ENCODE measurements at regions not wholly inside any gene's neighbourhood (a gene's known extent, or its start where the extent isn't known, plus 50 kb on each side); places are given as distances from the start of the nearest gene placed in this dataset.
"Not testable (repeated sequence)": the region's sequence is repeated elsewhere in the genome, so short reads cannot be mapped to it uniquely, and the experiment has no call there.

DNA sequence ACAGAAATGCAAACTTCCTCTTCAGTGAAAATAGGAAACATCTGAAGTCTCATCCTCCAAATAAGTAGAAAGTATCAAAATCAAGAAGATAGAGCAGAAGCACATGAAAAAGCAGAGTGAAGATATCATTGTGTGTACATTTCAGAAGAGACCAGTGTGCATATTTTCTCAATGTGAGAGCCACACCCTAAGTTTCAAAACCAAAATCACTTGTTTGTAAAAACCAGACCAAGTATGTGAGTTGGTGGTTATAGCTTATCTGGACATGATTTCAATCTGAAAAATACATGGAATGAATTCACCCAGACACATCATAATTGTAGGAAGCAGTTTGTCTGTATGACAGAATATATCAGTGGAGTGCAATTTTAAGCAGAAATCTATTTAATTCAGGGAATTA, 536.0 kb downstream of the JRKL start:
- no peak for DNase-seq

DNA sequence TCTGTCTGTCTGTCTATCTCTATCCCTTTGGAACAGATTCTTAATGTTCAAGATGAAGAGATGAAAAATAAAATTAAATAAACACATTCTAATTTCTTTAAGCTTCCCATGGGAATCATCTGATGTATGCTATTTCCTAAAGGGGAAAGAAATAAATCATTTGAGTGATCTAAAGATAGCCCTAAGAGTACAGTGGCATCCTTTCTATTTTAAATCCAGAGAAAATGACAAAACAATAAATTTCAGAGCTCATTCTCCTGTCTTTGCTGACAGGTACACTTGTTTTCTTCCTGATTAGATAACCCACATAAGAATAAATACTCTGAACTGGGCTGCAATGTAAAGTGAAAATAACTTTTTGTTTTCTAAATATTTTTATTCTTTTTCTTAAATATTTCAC, 550.4 kb downstream of the JRKL start:
- no peak for DNase-seq

DNA sequence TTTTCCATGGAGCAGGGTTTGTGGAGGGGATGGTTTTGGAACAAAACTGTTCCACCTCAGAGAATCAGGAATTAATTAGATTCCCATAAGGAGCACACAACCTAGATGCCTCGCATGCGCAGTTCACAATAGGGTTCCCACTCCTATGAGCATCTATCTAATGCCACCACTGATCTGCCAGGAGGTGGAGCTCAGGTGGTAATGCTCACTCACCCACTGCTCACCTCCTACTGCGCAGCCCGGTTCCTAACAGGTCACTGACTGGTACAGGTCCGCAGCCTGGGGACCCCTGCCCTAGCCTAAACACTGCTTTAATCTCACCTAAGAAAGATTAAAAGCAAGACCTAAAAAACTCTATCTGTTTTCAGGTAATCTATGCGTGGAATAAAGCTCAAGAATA, 553.0 kb downstream of the JRKL start:
- no peak for DNase-seq

DNA sequence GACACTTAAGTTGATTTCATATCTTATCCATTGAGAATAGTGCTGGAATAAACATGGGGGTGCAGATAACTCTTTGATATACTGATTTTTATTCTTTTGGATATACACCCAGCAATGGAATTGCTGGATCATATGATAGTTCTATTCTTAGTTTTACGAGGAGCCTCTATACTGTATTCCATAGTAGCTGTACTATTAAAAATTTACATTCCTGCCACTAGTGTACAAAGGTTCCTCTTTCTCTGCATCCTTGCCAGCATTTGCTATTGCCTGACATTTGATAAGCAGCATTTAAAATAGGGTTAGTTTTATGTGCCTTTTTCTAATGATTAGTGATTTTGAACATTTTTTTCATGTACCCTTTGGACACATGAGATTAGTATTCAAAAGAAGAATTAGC, 554.2 kb downstream of the JRKL start:
- DNase-seq = no peak

DNA sequence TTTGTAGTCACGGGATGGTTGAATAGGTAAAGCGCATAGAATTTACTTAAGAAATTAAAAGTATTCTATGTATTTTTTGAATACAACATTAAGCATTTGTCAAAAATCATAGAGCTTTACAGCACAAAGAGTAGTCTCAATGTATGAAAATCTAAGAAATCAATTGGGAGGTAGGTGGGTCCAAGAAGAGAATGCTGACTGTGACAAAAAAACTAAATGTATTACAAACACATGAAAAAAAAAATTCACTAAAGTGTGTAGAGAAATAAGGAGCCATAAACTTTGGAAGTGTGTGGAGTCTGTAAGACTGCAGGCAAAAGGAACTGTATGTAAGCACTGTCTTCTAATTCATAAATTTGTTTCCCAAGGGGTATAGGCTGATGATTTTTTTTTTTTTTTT, 558.3 kb downstream of the JRKL start:
- no peak for DNase-seq

DNA sequence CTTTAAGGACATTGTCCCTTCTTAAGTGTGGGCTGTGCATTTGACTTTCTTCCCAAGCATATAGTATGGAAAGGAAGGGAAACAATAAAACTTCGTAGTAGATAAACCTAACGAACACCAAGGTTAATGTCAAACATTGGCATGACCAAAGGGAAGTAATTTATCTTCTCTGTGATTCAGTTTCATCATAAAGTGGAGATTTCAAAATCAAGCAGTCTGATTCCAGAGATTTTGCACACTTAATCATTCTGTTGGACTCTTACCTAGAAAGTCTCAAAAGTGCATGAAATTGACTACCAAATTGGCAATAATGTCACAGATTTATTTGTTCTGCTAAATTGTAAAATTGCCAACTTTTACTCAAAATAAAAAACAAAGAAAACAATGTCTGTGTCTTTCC, 559.7 kb downstream of the JRKL start:
- no peak for DNase-seq

DNA sequence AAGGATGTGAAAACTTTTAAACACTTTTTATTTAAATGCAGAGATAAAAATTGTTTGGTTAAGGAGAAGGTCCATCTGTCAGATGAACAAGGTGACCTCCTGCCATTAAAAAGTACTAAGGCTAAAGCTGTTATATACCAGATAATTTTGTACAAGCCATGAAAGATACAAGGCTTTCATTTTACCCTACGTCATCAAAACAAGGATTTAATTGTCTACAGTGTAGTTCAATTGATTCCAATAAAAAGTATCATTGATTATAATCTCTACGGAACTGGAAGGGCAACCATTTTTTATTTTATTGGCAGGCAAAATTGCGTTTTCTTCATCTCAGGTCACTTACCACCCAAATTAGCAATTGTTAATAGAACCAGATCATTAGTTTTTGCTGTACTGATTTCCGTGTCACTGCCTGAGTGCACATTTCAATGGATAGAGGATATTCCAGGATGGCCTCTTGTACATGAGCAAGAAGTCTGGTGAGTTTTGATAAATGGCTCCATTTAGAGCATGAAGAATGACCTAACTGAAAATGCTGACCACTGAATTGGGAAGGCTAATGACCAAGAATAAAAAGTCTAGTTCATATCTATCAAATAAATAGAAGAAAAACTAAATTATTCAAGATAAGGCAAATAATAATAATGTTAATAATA, 564.9 kb downstream of the JRKL start:
- DNase-seq = no peak

DNA sequence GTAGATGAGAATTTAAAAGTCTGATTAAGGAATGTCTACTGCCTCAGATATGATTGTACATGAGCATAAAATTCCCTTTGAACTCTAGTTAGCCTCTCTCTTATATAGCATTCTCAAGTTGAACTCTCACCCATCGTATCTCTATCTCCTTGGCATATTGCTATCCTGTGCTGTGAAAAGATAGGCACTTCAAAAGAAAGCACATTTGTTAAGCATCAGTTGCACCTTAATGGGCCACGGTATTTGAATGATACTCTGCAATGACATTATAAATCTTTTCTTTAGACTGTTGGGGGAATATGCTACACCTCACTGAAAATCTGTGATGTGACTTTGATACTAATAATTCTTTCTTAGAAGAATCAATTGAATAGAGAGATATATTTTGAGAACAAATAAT, 570.7 kb downstream of the JRKL start:
- no peak for DNase-seq

DNA sequence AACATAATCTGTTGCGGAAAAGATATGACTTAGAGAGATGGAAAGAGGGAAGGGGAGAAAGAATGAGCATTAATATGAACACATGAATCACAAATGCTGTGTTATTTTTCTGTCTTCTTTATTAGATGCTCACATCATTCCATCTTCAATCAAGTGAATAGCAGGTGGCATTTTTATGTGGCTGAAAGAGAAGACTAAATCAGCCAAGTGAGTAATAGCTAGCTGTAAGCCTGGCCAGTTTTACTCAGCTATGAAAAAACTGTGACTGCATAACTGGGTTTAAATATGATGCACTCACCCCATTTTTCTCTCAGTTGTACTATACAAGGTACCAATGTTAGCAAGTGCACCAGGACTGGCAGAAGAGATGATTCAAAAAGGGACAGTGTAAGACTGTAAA, 571.1 kb downstream of the JRKL start:
- no peak for DNase-seq

DNA sequence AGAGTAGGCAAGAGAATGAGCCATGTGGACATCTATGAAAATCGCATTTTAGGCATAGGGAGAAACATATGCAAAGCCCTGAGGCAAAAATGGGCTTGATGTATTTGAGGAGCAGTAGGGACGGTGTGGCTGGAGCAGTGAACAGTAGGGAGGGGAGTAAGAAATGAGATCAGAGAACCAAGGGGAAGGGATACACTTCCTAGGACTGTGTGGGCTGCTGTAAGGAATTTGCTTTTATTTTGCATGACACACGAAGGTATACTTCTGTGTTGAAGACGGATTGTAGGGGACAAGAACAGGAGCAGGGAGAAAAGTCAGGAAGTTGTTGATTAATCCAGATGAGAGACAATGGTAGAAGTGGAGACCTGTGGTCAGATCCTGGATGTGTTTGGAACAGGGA, 572.1 kb downstream of the JRKL start:
- no peak for DNase-seq

DNA sequence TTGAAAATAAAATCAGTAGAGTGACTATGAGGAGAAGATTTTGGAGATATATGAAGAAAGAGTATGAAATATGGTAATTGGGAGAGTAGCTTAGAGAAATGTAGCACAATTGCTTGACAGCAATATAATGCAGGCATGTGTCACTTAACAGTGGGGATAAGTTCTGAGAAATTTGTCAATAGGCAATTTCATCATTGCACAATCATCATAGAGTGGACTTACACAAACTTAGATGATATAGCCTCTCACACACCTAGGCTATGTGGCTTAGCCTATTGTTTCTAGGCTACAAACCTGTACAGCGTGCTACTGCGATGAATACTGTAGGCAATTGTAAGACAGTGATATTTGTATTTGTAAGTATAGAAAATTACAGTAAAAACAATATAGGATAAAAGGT, 573.6 kb downstream of the JRKL start:
- no peak for DNase-seq

DNA sequence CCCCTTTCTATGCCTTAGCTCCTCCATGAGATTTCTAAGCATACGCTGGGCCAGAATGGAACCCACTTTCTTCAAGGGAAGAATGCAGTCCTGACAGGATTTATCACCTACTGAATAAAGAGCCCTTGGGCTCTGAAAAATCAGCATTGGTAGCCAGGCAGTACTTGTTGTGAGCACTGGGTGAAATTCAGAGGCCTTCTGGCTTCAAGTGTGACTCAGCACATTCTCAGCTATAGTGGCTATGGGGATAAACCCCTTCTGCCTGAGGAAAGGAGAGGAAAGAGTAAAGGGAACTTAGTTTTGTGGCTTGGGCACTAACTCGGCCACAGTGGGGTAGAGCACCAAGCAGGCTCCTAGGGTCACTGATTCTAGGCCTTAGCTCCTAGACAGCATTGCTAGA, 574.8 kb downstream of the JRKL start:
- DNase-seq = no peak

DNA sequence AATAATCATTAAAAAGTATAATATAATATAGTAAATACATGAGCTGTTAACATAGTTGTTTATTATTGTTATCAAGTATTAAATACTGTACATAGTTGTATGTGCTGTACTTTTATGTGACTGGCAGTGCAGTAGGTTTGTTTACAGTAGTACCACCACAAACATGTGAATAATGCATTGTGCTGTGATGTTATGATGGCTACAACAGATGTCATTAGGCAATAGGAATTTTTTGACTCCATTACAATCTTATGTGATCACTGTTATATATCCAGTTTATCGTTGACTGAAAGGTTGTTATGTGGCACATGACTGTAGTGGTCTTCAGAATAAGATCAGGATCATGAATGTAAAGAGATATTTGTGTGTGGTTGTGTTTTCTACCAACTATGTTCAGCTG, 577.8 kb downstream of the JRKL start:
- no peak for DNase-seq

DNA sequence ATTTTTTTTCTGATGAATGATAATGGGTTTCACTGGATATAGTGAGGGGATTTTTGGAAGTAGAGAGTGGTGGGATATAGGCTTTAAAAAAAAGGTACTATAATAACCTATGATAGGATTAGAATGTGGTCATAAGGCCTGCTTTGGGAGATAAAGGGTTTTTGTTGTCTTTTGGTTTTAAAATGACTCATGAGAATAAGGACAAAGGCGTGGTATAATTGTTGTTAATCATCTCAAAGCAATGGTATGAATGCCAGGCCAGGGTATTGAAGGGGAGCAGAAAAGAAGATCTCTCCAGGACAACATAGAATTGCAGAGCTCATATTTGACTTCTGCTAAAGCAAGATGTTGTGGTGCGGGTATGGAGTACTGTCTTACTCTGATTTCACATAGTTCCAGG, 579.4 kb downstream of the JRKL start:
- no peak for DNase-seq

DNA sequence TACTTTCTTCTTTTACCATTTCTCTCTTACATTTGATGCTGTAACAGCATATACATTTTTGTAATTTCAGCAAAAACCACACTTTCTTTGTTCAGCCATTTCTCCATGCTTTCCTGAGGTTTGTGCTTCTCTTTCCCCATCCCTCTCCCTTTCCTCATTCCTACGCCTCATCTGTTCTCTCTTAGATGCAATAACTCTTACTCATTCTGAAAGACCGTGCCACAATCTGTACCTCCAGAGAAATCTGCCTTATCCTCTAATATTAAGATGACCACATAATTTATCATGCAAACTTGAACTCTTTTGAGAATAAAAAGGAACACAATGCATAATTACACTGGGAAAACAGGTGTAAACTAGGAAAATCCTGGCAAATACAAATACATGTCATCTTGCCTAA, 588.9 kb downstream of the JRKL start:
- no peak for DNase-seq

DNA sequence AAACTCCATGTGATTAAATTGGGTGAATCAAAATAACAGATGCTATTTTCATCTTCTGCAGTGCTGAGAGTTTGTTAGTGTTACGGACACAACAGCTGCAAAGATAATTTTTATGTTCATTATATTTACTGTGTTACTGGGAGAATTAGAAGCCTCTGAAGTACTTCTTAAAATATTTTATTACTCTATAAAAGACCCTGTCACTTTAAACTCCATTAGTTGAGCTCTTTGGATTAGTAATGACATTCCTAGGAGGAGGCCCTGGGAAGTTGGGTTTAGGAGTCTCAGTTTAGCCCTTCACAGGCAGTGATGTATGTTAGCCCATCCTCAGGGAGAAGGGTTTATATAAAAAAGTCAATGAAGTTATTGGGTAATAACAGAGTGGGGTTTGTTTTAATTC, 596.7 kb downstream of the JRKL start:
- DNase-seq = no peak

DNA sequence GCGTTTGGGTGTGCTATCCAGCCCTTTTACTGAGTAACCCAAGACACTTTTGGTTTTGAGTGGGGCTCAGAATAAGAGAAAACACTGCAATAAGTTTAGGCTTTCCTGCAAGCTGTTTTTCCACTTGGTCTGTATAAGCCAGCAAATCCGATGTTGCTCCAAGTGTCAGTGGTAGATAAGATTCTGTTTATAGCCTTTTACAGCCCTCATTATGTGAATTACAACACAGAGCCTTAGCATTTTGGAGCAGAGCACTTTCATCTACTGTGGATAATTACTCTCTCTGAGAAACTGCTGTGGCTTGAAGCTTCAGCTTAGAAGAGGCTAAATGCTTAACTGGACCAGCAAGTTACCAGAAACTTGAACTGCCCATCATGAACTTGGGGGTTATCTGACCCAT, 601.1 kb downstream of the JRKL start:
- DNase-seq = no peak

DNA sequence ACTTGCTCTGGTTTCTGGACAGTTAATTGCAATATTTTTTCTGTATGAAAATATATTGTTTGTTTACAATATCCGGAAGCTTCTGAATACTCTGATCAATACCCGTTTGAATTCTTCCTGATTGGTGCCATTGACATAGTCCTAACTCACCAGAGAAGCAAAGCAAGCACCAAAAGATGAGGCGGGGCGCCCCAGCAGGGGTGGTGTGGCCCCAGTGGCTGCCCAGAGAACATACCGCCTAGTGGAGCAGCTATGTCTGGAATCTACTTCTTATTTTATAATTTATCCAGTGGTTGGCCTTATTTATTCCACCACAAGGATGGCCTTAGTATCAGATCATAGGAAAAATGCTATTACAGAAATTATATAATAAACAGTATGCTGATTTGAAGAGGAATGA, 610.7 kb downstream of the JRKL start:
- no peak for DNase-seq

DNA sequence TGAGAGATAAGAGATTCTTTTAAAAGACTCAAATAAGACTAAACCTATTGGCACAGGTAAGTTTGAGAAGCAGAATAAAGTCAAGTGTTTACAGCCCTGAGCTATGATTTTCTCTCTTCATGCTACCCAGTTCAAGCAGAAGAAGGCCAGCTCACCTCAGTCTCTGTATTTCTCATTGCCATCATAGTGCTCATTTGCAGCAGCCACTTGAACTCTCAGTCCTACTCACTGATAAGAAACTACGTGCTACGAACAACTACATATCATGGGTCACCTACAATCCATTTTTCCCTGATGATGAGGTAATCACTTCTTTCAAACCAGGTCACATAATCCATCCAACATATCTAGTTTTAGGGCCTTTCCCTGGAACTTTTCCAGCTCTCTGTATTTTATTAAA, 617.5 kb downstream of the JRKL start:
- DNase-seq = no peak

DNA sequence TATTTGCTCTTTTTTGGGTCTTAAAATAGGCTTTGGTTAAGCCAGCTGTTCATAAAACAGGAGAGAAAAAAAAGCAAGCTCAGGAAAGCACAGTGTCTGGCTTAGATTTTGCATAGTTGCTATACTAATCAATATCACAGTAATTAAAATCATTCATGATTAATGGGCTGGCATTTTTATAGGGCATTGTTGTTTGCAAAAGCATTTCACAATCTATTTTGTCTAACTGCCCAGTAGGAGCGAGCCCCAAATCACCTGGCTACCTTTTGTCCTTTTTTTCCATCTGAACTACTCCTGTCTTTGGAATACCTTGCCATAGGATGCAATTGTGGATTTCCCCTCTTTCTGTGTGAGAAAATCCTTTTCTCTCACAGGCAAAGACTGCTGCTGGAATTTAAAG, 619.8 kb downstream of the JRKL start:
- DNase-seq = no peak

DNA sequence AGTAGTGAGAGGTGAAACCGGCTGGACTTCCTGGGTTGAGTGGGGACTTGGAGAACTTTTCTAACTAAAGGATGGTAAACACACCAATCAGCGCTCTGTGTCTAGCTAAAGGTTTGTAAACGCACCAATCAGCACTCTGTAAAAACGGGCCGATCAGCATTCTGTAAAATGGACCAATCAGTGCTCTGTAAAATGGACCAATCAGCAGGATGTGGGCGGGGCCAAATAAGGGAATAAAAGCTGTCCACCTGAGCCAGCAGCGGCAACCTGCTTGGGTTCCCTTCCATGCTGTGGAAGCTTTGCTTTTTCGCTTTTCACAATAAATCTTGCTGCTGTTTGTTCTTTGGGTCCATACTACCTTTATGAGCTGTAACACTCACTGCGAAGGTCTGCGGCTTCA, 621.2 kb downstream of the JRKL start:
- not testable (repeated sequence) for DNase-seq

DNA sequence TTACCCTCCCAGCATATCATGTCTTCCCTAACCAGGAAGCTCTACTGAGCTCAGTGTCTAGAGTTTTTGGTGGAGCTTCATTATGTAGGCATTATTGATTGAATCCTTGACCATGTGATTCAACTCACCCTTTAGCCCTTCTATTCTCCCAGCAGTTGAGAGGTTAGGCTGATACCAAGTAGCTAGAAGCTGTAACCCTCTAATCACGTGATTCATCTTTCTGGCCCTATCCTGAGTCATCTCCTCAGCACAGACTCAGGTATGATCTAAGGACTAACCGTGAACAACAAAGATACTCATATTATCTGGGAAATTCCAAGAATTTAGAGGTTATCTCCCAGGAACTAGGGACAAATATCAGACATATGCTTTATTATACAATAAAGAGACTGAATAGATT, 625.5 kb downstream of the JRKL start:
- DNase-seq = no peak

DNA sequence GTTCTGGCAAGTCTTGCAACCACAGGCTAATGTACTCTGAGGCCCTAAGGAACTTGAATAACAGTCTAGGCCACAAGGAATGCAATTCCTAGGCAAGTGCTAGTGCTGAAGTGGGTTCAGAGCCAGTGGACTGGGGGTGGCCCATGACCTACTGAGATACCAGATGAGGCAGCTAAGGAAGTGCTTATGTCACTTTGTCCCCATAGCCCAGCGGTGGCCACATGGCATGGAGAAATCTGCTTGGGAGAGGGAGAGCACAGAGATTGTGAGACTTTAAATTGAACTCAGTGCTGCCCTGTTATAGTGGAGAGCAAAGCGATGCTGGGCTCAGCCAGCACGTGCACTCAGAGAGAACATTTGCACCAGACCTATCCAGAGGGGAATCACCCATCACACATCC, 629.5 kb downstream of the JRKL start:
- no peak for DNase-seq

DNA sequence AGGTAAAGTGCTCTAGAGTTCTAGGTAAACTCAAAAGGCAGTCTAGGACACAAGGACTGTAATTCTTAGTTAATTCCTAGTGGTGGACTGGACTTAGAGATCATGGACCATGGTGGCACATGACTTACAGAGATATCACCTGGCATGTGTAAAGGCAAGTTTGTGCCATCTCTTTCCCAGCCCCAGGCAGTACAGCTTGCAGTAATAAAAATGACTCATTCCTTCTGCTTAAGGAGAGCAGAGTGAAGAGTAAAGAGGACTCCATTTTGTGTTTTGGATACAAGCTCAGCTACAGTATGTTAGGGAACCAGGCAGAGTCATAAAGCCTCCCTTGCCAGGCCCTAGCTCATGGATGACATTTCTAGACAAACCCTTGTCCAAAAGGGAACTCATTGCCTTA, 629.9 kb downstream of the JRKL start:
- no peak for DNase-seq

DNA sequence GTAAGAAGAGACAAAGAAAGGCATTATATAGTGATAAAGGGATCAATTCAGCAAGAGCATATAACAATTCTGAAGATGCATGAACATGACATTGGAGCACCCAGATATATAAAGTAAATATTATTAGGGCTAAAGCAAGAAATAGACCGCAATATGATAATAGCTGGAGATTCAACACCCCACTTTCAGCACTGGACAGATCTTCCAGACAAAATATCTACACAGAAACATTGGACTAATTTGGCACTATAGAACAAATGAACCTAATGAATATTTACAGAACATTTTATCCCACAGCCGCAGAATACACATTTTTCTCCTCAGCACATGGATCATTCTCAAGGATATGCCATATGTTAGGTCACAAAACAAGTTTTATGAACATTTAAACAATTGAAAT, 633.1 kb downstream of the JRKL start:
- DNase-seq = no peak

DNA sequence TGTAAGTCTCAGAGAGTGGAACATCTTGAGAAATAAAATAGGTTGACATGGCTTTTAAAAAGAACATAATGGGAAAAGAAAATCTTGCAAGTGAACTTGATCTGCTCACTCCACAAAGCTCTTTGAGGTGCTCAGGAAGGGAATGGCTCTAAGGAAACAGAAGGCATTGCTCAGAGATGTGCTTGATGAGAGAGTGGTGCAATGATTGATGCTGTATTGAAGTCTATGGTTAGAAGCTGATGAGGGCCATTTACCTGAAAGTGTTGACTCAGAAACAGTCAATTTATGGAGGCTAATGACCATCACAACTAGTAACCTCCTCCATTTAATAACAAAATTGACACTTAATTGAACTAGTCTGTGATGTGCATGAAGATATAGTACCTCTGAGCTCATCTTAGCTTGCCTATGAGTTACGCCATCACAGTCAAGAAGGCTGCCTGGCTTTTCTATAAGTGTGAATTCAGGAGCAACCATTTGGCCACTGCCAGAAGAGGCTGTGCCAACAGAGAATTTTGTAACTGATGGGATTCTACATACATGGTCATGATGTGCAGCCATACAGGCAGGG, 639.1 kb downstream of the JRKL start:
- no peak for DNase-seq
